Panc1 (cell line): ENCODE measurements at regions not wholly inside any gene's neighbourhood (a gene's known extent, or its start where the extent isn't known, plus 50 kb on each side); places are given as distances from the start of the nearest gene placed in this dataset.

Experiments used
- POLR2AphosphoS5 ChIP-seq: IDR thresholded peaks from 2 replicates; pipeline ENCODE4 v1.6.1; 2012; ENCODE audit warnings: mild to moderate bottlenecking, low read depth, low read length, moderate library complexity
- REST ChIP-seq, 2 experiments: IDR thresholded peaks; 2 replicates each; pipeline ENCODE4 v1.6.1; 2011 to 2012; ENCODE audit warnings: low read depth in 2 of 2, control low read depth in 1 of 2, low read length in 1 of 2, mild to moderate bottlenecking in 1 of 2, moderate library complexity in 1 of 2; ENCODE audit not compliant: insufficient read depth in 1 of 2
- TCF7L2 ChIP-seq: IDR thresholded peaks from 2 replicates; pipeline ENCODE4 v1.6.1; 2011; ENCODE audit warnings: mild to moderate bottlenecking, low read depth, low read length, inconsistent platforms
- TF ChIP-seq, protein P1 (sequence below): fragments of 450-650 bp; IDR thresholded peaks from 2 replicates; pipeline ENCODE4 v1.5.1; 2017; ENCODE audit warnings: mild to moderate bottlenecking

GRCh38 chr17:54117452-54117851 is 294.7 kb downstream of the KIF2B start:
- TF ChIP-seq, protein P1, sequence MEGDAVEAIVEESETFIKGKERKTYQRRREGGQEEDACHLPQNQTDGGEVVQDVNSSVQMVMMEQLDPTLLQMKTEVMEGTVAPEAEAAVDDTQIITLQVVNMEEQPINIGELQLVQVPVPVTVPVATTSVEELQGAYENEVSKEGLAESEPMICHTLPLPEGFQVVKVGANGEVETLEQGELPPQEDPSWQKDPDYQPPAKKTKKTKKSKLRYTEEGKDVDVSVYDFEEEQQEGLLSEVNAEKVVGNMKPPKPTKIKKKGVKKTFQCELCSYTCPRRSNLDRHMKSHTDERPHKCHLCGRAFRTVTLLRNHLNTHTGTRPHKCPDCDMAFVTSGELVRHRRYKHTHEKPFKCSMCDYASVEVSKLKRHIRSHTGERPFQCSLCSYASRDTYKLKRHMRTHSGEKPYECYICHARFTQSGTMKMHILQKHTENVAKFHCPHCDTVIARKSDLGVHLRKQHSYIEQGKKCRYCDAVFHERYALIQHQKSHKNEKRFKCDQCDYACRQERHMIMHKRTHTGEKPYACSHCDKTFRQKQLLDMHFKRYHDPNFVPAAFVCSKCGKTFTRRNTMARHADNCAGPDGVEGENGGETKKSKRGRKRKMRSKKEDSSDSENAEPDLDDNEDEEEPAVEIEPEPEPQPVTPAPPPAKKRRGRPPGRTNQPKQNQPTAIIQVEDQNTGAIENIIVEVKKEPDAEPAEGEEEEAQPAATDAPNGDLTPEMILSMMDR = no peak
- TF ChIP-seq POLR2AphosphoS5 = no peak
- TF ChIP-seq TCF7L2 = no peak
- TF ChIP-seq REST (IDR thresholded peaks at IDR 0.05; ENCODE audit: insufficient read depth in 1 of 2, low read depth in 2 of 2, low read length in 1 of 2) = no peak
